ENCODE measurements at regions not wholly inside any gene's neighbourhood (a gene's known extent, or its start where the extent isn't known, plus 50 kb on each side); places are given as distances from the start of the nearest gene placed in this dataset.
"Not testable (repeated sequence)": the region's sequence is repeated elsewhere in the genome, so short reads cannot be mapped to it uniquely, and the experiment has no call there.

DNA sequence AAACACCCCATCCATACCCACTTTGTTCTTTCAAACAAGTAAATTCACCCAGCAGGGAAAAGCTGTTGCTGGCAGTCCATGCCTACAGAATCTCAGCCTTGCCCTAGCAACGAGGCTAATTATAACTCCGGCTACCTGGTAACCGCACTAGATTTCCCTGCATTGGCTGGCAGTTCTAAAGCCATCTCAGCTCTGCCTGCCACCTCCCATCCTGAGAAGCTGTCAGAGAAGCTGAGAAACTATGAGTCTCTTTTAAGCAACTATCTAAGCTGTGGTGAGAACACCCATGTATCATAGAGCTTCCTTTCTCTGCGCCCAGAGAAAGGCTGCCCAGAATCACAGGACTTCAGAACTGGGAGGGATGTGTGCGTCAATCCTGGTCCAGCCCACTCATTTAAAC is 126.5 kb upstream of the NBPF9 start:
- DNase-seq (ENCODE audit: low read depth in 2 of 2) = not testable (repeated sequence)

DNA sequence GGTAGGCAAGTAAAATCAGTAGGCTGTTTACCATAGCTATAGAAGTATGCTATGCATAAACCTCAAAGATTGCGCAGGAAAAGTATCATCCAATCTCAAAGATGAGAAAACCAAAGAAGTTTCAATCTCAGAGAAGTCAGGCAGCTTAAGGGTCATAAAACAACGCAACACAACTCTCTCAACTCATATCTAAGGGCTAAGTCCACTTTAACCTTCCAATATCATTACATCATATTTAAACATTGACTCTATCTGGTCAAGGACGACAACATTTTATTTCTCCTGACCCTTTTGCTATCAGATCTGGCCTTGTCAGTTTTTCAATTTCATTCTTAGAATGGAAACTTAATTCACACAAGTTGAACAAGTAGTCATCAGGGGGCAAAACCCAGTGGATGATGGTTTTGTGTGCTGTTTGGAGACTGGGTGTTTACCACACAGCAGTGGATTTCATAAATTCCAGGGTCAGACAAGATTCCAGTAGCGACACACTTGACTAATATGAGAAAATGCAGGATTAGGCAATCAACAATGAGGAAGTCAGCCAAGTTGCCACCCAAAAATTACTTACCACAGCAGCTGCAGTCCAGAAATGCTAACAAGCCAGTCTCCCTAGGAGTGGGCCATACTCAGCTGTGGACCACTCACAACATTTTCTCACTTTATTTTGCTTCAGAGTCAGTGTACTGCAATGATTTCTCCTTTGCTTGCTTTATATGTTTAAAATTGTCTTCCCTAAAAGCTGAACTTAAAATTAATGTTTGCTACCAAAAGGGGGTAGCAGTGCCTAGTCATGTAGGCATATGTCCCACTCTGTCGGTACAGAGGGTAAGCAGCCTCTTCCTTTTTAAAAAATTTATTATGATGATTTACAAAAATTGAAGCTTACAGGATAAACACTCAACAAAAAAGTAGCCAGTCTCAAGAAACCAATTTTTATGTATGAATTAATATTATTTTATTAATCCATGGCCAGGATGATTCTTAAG is 131.9 kb upstream of the NBPF9 start:
- DNase-seq (ENCODE audit: low read depth in 2 of 2) = not testable (repeated sequence)

DNA sequence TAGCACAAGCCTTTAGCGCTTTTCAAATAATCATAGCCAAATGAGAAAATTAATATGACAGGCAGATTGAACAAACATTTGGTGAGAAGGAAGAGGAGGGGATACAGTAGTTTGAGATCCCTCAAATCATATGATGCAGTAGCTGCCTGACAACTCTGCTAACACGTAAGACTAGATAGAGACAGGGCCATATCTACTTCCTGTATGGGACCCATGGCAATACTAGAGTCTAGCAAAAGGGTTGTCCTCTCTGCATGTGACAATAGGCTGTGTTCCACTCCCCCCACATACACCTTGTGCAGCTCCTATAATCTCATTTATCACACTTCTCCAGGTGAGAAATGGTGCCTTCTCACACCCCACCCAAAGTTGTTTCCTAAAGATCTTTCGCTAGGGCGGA is 134.2 kb upstream of the NBPF9 start:
- DNase-seq (ENCODE audit: low read depth in 2 of 2) = not testable (repeated sequence)

DNA sequence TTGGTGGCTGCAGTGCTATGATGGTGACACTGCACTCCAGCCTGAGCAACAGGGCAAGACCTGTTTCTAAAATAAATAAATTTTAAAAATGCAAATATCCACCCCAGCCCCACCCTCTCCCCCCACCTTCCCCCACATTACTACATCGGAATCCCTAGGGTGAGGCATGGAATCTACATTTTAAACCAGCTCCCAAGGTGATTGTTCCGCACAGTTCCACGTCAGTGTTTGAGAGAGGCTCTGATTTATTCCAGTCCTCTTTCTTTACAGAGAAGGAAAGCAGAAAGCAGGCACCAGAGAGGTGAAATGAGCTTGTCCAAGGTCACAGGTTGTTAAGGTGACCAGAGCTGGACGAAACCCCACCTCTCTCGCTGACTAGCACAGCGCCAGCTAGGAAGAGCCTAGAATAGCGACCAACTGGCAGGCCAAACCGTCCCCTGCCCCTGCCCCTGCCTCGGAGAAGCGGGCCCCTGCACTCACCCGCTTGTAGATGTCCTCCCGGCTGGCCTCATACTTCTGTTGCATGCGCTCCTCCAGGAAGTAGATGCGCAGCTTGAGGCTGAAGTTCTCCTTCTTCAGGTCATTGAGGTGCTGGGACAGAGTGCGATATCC is 136.7 kb upstream of the NBPF9 start:
- not testable (repeated sequence) for DNase-seq (ENCODE audit: low read depth in 2 of 2)

DNA sequence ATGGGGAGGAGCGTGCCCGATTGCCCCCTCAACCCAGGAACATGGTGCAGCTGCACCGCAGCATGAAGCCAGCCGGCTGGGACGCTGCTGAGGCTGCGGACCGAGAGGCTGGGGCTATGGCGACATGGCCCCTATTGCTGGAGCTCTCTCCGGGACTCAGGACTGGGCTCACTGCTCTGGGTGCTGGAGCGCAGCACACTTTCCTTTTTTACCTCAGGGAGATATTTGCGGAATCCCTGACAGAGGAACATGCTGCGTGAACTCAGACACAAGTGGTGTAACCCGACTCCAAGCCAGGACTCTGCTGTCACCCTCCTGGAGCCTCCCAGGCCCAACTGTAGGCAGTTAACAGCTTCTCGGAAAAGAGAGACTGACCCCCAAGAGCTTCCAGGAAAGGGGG is 137.2 kb upstream of the NBPF9 start:
- DNase-seq (ENCODE audit: low read depth in 2 of 2) = not testable (repeated sequence)

DNA sequence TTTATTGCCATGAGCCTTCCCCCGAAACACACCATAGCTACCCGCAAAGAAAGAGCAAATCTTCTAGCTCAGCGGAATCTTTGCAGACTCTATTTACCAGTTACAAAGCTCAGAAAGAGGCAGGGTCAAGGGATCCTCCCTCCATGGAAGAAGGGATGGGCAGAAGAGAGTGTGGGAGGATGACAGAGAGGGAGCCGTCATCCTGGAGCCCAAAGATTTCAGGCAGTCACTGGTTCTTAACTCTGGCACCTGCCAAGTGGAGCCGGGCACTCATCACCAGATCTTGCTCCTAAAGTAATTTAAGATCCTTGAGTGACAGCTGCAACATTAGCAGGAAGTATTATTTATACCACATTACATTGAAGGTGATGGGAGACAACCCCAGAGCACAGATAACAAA is 137.9 kb upstream of the NBPF9 start:
- not testable (repeated sequence) for DNase-seq (ENCODE audit: low read depth in 2 of 2)

DNA sequence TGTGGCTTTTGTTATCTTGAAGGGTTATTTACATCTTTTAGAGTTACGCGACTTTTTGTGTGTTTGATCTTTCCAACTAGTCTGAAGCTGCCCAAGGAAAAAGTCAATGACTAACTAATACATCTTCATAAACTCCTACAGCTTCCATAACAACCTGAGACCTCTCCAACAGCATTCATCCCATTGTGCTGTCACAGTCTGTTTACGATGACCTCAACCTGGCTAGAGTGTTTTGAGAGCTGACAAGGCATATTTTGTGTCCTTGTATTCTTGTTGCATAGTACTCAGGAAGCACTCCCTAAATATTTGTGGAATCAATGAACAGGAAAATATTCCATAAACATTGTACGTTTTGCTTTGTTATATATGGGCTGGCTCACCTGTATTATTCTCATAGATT is 140.2 kb upstream of the NBPF9 start:
- not testable (repeated sequence) for DNase-seq (ENCODE audit: low read depth in 2 of 2)

DNA sequence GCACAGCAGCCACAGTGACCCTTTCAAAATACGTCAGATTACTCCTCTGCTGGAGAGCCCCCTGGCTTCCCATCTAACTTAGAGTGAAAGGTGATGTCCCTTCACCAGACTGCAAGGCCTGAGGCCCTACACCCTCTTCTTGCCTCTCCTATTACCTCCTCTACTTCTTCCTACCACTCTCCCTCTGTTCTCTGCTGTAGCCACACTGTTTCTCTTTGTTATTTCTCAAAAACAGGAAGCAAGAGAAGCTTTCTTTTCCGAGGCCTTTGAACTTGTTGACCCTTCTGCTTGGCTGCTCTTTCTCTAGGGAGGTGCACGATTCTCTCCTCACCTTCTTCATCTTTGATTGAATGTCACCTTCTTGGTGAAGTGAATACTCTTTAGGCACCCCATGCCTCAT is 141.3 kb upstream of the NBPF9 start:
- DNase-seq (ENCODE audit: low read depth in 2 of 2) = not testable (repeated sequence)

DNA sequence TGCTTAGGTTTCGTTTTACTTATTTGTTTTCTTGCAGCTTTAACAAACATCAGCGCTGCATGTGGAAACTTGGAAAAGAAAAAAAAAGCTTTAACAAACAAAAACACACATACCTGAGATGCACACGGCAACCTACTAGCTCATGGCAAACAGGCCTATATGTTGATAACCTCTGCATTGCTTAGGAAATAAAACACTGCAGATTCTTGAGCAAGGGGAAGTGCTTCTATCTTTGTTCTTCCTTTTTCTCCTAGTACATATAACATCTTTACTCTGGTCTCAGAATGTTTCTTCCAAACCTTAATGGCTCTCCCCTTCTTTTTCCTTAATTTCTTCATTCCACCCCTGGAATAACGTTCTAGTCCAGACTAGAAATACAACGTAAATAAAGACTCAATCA is 142.9 kb upstream of the NBPF9 start:
- DNase-seq (ENCODE audit: low read depth in 2 of 2) = not testable (repeated sequence)

DNA sequence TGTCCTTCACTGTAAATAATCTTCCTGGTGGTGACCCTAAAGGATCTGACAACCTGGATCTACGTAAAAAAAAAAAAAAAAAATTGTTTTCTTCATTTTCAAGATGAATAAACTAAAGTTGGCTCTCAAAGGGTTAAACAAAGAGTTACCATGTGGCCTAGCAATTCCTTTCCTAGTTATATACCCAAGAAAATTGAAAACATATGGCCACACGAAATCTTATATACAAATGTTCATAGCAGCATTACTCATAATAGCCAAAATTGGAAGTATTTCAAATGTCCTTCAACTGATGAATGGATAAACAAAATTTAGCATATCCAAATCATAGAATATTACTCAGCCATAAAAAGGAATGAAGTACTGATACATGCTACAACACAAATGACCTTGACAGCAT is 145.3 kb upstream of the NBPF9 start:
- not testable (repeated sequence) for DNase-seq (ENCODE audit: low read depth in 2 of 2)

DNA sequence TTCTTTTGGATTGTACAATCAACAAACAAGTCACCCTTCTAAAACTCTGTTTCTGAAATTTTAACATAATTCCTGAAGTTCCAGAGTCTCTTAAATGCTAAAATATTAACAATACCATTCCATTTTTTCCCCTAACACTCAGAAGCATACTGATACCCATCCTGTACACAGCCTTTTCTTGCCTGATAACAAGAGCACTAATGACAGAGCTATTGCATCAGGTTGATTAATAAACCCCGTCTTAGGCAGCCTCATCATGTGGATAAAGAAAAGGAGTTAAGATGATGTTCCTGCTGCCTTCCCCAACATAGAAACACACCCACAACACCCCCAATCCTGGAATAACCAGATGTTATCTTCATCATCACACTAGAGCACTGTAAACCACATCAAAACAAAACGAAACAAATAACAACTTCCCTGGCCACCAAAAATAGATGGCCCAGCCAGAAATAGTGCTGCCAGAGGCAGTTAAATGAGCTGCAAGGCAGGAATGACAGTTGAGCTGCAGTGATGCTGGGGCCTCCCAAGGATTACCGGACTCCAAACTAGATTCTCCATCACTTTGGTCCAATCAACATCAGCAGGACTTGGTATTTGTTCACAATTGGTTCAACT is 146.6 kb upstream of the NBPF9 start:
- DNase-seq (ENCODE audit: low read depth in 2 of 2) = not testable (repeated sequence)

DNA sequence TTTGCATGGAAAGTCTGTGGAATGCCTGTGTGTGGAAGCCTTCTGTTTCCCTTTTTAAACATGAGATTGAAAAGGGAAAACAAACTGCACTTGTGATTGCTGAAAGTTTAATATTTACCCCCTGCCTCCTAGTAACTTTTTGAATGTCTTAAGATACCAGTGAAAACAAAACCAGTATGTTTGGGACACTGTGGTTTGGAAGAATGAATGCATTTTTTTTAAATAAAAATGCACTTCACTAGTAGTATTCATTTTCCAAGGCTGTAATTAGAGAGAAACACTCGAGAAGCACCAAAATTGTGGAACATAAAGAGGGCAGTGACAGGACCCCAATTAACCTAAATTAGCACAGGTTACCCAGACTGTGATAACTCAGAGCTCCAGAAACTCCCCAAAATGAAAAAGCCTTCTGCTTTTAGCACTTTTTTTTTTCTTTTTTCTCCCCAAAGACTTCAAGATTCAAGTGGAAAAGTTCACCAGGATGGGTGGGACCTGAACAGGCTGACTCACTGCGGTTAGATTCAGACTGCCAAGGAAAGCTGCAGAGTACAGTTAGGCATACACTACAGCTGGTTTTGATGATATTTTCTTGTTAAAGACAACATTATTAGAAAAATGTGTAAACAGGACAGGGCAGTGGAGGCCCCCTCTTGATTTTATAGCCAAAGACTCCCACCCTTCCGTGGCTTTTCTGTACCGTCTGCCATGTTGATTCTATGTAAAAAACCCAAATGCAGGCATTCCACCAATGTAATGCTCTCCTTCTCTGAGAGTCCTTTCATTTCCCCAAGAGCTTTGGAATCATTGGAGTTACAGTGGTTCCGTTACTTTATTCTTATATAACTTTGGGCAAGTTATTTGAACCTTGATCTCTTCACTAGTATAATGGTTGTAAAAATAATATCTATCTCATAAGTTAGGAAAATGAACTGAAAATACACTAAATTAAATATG is 151.8 kb upstream of the NBPF9 start:
- DNase-seq (ENCODE audit: low read depth in 2 of 2) = not testable (repeated sequence)

DNA sequence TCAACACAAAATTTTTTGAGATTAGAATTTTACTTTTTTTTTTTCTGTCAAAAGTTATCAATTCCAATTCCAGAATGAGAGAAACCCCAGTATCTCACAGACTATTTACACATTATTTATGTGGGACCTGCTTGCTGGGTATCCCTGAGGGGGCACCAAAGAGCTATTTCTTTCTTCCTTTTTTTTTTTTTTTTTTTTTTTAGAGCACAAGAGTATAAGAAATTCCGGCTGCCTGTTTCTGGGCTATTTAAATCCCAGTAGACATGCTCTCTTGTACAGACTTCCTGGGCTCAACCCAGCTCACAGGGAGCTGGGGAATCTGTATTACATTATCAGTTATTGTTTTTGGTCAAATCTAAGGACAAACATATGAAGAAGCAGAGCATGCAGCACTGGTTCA is 156.9 kb upstream of the NBPF9 start:
- not testable (repeated sequence) for DNase-seq (ENCODE audit: low read depth in 2 of 2)

DNA sequence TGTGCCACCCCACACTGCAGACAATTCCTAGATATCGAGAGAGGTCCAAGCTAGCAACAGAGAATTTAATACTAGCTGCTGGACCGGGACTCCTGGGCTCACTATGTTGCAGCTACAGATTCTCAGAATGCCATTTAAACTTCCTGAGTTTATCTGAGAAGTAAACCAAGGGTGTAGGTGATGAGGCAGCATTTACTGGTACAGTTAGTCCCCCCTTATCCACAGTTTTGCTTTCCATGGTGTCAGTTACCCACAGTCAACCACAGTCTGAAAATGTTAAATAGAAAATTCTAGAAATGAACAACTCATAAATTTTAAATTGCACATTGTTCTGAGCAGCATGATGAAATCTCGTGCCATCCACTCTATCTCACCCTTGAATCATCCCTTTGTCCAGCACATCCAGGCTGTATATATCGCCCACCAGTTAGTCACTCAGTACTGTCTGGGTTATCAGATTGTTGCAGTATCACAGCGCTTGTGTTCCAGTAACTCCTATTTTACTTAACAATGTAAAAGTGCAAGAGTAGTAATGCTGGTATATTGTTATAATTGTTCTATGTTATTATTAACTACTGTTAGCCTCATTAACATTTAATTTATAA is 157.5 kb upstream of the NBPF9 start:
- DNase-seq (ENCODE audit: low read depth in 2 of 2) = not testable (repeated sequence)

DNA sequence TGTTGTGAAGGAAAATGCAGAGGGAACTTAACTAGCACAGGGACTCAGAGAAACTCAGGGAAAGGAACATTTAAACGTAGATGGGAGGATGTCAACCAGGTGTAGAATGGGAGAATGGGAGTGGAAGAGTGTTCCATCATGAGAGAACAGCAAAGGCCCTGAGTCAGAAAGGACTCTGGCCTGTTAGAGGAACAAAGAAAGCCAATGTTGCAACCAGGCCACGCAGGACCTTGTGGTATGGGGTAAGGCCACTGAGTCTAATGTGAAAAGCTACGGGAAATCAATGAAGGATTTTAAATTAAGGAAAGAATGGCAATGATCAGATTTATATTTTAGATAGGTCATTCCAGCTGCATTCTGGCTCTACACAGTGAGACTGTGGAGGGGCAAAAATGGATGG is 163.9 kb upstream of the NBPF9 start:
- DNase-seq (ENCODE audit: low read depth in 2 of 2) = not testable (repeated sequence)

DNA sequence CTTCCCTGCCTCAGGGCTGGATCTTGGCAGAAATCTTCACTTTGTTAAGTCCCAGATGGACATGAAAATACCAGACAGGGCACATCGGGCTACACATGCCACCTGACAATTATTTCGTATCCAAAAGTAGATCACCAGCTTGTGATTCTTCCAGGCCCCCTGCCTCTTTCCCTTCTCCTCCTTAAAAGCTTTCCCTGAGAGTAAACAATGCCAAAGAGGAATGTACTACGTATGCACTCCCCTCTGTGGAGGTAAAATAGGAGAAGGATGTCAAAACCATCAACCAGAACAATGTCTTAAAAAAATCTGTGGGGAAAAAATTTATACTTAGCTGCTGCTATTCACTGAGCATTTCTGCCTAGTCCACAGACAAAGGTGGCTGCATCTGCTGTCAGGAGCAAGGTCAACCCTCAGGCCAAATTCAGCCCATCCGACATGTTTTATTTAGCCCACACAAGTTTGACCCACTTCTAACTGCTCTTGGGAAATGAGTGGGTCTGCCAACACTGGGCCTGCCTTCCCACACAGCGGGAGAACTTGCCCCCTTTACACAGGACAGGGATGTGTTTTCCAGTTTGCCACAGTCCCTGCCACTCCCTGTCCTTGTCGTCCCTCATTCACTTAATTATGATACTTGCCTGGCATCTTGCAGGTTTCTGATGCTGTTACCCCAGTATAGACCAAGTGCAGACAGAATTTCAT is 165.8 kb upstream of the NBPF9 start:
- not testable (repeated sequence) for DNase-seq (ENCODE audit: low read depth in 2 of 2)

DNA sequence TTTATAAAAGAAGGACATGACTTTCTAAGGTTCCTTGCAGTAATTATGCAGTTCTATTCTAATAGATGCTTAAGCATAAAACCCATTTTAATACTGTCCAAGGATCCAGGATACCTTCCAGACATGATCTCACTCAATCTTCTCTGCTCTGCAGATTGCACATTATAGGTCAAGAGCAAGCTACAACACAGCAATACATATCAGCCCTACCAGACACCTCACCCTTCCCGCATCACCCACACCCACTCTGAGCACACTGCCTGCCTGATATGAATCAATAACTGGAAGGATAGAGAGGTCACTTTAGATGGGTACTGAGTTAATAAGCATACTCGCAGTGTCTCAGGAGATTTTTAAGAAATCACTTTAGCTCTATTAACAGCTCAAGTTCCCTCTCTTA is 166.5 kb upstream of the NBPF9 start:
- DNase-seq (ENCODE audit: low read depth in 2 of 2) = not testable (repeated sequence)

DNA sequence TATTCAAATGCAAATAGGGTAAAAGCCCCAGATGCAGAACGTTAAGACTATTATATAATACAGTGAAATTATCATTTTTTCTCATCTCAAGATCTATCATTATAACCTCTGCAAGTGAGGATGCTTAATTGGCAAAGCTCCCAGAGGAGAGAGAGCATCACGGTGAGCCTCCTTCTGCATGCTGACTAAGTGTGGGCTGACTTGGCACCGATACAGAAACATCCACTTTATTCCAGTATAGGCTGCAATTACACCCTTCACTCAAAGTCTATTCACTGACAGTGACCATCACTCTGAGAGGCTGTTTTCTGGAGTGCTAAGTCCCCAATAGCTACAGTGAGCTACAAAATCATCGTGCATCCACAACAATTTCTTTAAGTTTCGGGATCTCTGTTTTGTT is 171.1 kb upstream of the NBPF9 start:
- DNase-seq (ENCODE audit: low read depth in 2 of 2) = not testable (repeated sequence)

DNA sequence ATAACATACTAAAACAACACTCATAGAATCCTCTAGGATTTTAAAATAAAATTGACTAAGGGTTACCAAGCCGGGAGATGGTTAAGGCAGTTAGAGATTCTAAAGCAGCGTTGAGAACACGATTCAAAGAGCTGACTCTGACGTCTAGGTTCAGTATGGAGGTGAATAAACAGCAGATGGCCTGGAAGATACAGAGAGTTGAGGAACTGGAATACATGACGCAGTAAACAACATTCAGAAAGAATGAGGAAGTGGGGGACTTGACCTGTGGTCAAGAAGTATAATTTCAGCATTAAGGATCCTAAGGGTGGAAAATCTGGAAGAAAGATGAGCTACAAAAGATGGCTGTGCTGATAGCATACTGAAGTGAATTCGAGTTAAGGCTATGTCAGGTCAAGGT is 172.5 kb upstream of the NBPF9 start:
- not testable (repeated sequence) for DNase-seq (ENCODE audit: low read depth in 2 of 2)

DNA sequence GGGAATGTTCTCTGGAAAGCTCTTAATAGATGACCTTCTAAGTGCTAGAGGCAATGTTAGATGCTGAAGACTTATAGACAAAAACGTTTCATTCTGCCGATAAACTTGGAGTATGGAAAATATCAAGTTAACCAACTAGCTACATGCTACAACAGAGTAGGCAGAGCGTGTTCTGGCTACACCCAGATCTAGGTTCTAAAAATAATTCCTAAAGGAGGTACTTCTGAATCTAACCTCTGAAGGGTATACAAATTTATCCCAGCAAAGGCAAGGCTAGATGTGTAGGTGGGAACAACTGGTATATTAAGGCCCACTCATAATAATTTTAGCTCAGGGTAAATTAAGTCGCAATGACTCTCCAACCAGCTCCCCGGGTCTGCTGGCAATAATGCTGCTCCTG is 173.1 kb upstream of the NBPF9 start:
- DNase-seq (ENCODE audit: low read depth in 2 of 2) = not testable (repeated sequence)

All from stimulated activated CD8-positive, alpha-beta memory T cell treated with anti-CD3 and anti-CD28 coated beads, Interleukin-7, amount 100 ng/mL, for 1 hour (primary cell).